Peyer's patch (tissue), 4 donors: ENCODE measurements at regions not wholly inside any gene's neighbourhood (a gene's known extent, or its start where the extent isn't known, plus 50 kb on each side); places are given as distances from the start of the nearest gene placed in this dataset.

Experiments
- POLR2A ChIP-seq, 2 donors: fragments of 450-650 bp; IDR thresholded peaks; one replicate each; pipeline ENCODE4 v1.5.1; 2017; ENCODE audit warnings: antibody characterized with exemption in 2 of 2, mild to moderate bottlenecking in 2 of 2, moderate library complexity in 2 of 2
- TF ChIP-seq, protein P1 (sequence below), 6 experiments: fragments of 450-650 bp in 4 of 6; fragments of 200-600 bp in 2 of 6; sonication (generic) in 1 of 6; IDR thresholded peaks; one replicate each; pipeline ENCODE4 v1.5.1; 2017 to 2019; ENCODE audit warnings: antibody characterized with exemption in 6 of 6, mild to moderate bottlenecking in 3 of 6, moderate library complexity in 1 of 6

DNA sequence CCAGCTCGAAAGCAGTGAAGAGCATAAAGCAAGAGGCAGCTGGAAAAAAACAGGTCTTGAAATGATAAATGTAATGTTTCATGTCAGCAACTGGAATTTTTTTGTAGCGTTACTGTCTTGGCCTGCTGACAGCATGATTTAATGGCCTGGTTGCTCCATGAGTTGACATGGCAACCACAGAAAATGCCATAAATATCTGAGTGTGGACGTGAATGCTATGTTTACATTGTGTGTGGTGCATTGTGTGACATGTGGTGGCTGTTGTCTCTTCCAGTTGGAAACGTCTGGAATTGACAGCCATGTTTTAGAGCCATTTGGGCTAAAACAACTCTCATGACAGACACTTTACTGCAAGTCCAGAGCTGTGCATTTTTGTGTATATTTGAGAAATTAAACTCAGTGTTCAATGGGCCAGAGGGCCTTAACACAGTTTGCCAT lies 170.0 kb downstream of the FOXA2 start:
- TF ChIP-seq, protein P1, sequence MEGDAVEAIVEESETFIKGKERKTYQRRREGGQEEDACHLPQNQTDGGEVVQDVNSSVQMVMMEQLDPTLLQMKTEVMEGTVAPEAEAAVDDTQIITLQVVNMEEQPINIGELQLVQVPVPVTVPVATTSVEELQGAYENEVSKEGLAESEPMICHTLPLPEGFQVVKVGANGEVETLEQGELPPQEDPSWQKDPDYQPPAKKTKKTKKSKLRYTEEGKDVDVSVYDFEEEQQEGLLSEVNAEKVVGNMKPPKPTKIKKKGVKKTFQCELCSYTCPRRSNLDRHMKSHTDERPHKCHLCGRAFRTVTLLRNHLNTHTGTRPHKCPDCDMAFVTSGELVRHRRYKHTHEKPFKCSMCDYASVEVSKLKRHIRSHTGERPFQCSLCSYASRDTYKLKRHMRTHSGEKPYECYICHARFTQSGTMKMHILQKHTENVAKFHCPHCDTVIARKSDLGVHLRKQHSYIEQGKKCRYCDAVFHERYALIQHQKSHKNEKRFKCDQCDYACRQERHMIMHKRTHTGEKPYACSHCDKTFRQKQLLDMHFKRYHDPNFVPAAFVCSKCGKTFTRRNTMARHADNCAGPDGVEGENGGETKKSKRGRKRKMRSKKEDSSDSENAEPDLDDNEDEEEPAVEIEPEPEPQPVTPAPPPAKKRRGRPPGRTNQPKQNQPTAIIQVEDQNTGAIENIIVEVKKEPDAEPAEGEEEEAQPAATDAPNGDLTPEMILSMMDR (IDR thresholded peaks at IDR 0.05) = no peak
- no peak for TF ChIP-seq POLR2A (IDR thresholded peaks at IDR 0.05)
